ENCODE measurements at regions not wholly inside any gene's neighbourhood (a gene's known extent, or its start where the extent isn't known, plus 50 kb on each side); places are given as distances from the start of the nearest gene placed in this dataset.

- TF ChIP-seq CTCF (IDR thresholded peaks at IDR 0.05; ENCODE audit: low read length): no peak
- no peak for TF ChIP-seq EZH2 (optimal IDR thresholded peaks at IDR 0.05; ENCODE audit: low read depth, low read length)
These were observed 367.5 kb upstream of the ACTBL2 start for GRCh38 chr5:57850109-57850508.

Data from MM.1S (cell line).